Neural cell (in vitro differentiated cells): ENCODE measurements at regions not wholly inside any gene's neighbourhood (a gene's known extent, or its start where the extent isn't known, plus 50 kb on each side); places are given as distances from the start of the nearest gene placed in this dataset.

Experiments used
- EP300 ChIP-seq: fragments of 450-650 bp; conservative IDR thresholded peaks from 2 replicates; pipeline ENCODE4 v1.6.1; 2014; ENCODE audit warnings: antibody characterized with exemption, mild to moderate bottlenecking, moderate library complexity; ENCODE audit not compliant: poor library complexity, severe bottlenecking
- EZH2 ChIP-seq: fragments of 200-600, 300-800 bp; shearing (Covaris generic), sonication (generic); IDR thresholded peaks from 2 replicates; pipeline ENCODE4 v1.6.1; 2014; ENCODE audit warnings: antibody characterized with exemption, low read length, borderline replicate concordance, mild to moderate bottlenecking; ENCODE audit not compliant: insufficient read depth, poor library complexity, severe bottlenecking
- MXI1 ChIP-seq: fragments of 450-650 bp; conservative IDR thresholded peaks from 2 replicates; pipeline ENCODE4 v1.6.1; 2014; ENCODE audit warnings: antibody characterized with exemption, mild to moderate bottlenecking; ENCODE audit not compliant: poor library complexity, severe bottlenecking
- TF ChIP-seq, protein P1 (sequence below): fragments of 450-650 bp; IDR thresholded peaks from 2 replicates; pipeline ENCODE4 v1.5.1; 2014; ENCODE audit warnings: antibody characterized with exemption, mild to moderate bottlenecking, moderate library complexity; ENCODE audit not compliant: poor library complexity, severe bottlenecking
- TF ChIP-seq, protein P2 (sequence below): IDR thresholded peaks from 2 replicates; pipeline ENCODE4 v1.6.1; 2012; ENCODE audit warnings: borderline replicate concordance

DNA sequence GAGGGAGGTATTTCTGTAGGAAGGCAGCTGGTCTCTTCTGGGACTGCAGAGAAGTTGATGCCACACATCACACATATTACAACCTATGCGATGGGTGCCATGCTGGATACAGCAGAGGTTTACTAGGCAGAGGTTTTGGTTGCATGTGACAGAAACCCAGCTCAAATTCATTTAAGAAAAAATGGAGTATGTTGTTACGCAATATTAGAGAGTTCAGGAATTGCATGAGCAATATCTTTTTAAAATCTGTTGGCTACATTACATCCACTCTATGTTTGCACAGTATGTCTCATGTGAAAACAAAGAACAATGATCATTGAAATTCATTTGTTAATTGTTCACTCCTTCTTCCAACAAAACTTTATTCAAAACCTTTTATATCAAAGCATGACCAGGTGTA lies 425.2 kb downstream of the RWDD3 start:
- TF ChIP-seq, protein P1, sequence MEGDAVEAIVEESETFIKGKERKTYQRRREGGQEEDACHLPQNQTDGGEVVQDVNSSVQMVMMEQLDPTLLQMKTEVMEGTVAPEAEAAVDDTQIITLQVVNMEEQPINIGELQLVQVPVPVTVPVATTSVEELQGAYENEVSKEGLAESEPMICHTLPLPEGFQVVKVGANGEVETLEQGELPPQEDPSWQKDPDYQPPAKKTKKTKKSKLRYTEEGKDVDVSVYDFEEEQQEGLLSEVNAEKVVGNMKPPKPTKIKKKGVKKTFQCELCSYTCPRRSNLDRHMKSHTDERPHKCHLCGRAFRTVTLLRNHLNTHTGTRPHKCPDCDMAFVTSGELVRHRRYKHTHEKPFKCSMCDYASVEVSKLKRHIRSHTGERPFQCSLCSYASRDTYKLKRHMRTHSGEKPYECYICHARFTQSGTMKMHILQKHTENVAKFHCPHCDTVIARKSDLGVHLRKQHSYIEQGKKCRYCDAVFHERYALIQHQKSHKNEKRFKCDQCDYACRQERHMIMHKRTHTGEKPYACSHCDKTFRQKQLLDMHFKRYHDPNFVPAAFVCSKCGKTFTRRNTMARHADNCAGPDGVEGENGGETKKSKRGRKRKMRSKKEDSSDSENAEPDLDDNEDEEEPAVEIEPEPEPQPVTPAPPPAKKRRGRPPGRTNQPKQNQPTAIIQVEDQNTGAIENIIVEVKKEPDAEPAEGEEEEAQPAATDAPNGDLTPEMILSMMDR, result no peak
- no peak for TF ChIP-seq EZH2
- no peak for TF ChIP-seq EP300
- TF ChIP-seq, protein P2, sequence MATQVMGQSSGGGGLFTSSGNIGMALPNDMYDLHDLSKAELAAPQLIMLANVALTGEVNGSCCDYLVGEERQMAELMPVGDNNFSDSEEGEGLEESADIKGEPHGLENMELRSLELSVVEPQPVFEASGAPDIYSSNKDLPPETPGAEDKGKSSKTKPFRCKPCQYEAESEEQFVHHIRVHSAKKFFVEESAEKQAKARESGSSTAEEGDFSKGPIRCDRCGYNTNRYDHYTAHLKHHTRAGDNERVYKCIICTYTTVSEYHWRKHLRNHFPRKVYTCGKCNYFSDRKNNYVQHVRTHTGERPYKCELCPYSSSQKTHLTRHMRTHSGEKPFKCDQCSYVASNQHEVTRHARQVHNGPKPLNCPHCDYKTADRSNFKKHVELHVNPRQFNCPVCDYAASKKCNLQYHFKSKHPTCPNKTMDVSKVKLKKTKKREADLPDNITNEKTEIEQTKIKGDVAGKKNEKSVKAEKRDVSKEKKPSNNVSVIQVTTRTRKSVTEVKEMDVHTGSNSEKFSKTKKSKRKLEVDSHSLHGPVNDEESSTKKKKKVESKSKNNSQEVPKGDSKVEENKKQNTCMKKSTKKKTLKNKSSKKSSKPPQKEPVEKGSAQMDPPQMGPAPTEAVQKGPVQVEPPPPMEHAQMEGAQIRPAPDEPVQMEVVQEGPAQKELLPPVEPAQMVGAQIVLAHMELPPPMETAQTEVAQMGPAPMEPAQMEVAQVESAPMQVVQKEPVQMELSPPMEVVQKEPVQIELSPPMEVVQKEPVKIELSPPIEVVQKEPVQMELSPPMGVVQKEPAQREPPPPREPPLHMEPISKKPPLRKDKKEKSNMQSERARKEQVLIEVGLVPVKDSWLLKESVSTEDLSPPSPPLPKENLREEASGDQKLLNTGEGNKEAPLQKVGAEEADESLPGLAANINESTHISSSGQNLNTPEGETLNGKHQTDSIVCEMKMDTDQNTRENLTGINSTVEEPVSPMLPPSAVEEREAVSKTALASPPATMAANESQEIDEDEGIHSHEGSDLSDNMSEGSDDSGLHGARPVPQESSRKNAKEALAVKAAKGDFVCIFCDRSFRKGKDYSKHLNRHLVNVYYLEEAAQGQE, result no peak
- no peak for TF ChIP-seq MXI1
